ENCODE measurements at regions not wholly inside any gene's neighbourhood (a gene's known extent, or its start where the extent isn't known, plus 50 kb on each side); places are given as distances from the start of the nearest gene placed in this dataset.
"Not testable (repeated sequence)": the region's sequence is repeated elsewhere in the genome, so short reads cannot be mapped to it uniquely, and the experiment has no call there.

GRCh38 chr5:67889870-67890269 lies 325.7 kb upstream of the PIK3R1 start:
- not testable (repeated sequence) for DNase-seq (ENCODE audit: low spot score); FAIRE-seq

DNA sequence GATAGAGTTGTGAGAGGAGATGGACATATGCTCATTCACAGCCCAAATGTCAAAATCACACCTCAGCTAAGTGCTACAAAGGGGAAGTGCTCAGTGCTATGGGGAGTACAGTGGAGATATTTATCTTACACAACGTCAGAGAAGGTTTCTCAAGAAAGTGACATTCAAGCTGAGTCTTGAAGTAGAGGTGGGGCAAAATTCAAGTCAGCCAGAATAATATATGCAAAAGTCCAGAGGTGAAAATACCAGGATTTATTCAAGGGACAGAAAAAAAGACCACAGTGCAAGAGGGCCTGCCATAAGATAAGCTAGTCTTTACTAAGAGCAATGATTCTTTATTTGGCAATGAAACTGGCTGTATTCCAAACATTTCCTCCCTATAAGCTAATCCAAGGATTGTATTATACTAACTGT lies 327.8 kb upstream of the PIK3R1 start:
- FAIRE-seq (no peak), DNase-seq (ENCODE audit: low spot score) (no peak)

GRCh38 chr5:67886761-67887160 lies 328.8 kb upstream of the PIK3R1 start:
- no peak for FAIRE-seq
- no peak for DNase-seq (ENCODE audit: low spot score)

DNA sequence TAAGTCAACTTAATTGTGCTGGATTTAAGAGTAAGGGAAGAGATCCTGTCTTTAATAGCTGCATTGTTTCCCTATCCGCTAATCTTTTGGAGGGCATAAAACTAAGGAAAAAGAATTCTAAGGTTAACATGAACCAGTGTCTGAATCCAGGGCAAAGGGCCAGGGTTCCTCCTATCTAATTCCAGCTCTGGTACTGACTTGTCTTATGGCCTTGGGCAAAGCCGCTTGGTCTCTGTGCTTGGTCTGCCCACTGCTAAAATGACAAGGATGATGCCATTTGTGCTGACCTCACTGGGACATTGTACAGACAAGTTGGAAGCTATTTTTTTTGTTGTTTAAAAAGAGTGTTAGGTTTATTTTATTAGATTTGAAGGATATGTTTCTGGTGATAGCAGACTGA lies 334.7 kb upstream of the PIK3R1 start:
- FAIRE-seq (no peak), DNase-seq (ENCODE audit: low spot score) (no peak)

GRCh38 chr5:67880511-67880805 lies 335.1 kb upstream of the PIK3R1 start:
- FAIRE-seq (no peak), DNase-seq (ENCODE audit: low spot score) (no peak)

GRCh38 chr5:67879620-67880510 lies 335.7 kb upstream of the PIK3R1 start:
- DNase-seq (ENCODE audit: low spot score) (no peak), FAIRE-seq (no peak)

DNA sequence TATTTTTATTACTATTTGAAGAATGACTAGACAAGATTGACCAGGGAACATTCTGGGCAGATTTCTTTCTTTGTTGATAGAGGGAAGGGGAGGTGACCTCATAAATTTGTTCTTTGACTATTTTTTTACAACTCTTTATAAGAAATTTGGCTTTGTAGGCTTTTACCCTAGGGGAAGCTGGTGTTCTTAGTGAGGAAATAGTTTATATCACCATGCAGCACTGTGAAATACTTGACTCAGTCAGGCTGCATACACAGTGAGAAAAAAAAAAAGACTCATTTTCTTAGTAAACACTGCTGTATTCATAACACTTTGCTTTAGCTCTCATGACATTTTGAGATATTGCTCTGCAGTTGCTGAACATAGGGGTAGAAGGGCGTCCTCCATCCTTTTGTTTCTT lies 336.6 kb upstream of the PIK3R1 start:
- DNase-seq (ENCODE audit: low spot score): no peak
- FAIRE-seq: no peak

GRCh38 chr5:67876371-67876770 lies 339.2 kb upstream of the PIK3R1 start:
- DNase-seq (ENCODE audit: low spot score): no peak
- FAIRE-seq: no peak

DNA sequence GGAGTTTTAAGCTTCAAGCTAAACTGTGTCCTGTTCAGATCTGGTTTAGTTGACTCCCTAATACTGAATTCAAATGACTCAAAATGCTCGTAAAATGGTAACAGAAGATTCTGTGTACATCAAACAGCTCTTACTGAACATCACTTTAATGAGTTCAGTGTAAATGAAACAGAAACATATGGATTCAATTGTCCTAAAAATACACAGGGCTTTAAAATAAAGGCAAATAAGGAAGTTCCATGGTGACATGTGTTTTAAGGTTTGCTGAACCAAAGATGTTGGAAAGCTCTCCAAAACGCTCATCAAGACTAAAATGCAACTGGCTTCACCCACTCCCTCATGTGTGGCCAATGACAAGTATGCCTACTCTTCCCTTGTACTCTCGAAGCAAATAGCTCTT lies 340.0 kb upstream of the PIK3R1 start:
- FAIRE-seq (no peak), DNase-seq (ENCODE audit: low spot score) (no peak)

DNA sequence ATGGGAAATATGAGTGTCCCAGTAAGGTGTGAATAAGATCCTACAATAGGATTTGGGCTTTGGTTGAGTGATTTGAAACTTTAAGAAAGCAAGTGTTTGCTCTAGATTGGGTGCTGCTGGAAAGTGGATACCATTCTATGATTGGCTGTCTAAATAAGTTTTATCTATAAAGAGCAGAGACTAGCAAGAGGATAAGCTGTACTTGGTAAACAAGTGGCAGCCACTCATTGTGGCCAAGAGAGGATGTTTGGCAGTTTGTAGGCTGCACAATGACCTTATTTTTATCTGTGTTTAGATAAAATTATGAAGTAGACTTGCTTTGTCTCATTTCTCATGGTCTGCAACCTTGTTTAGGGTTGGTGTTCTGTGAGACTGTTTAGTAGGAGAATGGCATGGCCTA lies 341.6 kb upstream of the PIK3R1 start:
- FAIRE-seq (no peak), DNase-seq (ENCODE audit: low spot score) (no peak)

DNA sequence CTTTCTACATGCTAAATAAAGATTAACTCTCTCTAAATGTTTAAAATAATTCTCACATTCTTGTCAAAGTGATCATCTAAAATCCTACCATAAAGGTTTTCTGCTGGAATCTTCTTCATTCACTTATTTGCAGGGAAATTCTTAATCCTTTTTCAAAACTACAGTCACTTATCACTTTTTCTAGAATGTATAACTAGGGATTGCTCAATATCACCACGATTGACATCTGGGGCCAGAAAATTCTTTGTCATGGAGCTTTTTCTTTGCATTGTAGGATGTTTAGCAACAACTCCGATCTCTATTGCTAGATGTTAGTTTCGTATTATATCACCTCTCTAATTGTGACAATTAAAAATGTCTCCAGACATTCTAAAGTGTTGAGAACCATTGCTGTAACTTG lies 344.9 kb upstream of the PIK3R1 start:
- FAIRE-seq: no peak
- DNase-seq (ENCODE audit: low spot score): no peak

DNA sequence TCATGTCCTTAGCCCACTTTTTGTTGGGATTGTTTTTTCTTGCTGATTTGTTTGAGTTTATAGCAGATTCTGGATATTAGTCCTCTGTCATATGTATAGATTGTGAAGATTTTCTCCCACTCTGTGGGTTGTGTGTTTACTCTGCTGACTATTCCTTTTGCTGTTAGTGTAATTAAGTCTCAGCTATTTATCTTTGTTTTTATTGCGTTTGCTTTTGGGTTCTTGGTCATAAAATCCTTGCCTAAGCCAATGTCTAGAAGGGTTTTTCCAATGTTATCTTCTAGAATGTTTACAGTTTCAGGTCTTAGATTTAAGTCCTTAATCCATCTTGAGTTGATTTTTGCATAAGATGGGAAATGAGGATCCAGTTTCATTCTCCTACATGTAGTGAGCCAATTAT lies 351.2 kb upstream of the PIK3R1 start:
- not testable (repeated sequence) for DNase-seq (ENCODE audit: low spot score); FAIRE-seq

DNA sequence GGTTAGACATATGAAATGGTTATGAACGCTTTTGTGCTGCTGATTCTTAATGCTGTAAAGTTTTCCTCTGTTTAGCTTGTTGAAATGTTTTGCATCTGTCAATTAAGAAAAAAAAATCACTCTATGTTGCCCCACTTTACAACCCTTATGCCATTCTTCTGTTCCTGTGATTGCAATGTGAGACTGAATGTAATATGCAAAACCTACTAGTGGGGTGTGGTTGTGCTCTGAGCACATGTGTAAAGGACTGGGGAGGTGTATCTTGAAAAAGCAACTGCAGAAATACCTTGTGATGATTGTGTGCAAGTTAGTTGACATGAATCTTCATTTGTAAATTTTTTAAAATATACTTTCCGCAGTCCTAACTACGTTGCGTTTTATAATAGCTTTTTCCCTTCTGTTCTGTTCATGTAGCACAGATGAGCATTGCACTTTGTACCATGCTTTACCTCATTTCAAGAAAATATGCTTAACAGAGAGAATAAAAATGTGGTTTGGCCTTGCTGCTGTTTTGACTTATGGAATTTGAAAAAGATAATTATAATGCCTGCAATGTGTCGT lies 357.0 kb upstream of the PIK3R1 start:
- no peak for DNase-seq (ENCODE audit: low spot score)

DNA sequence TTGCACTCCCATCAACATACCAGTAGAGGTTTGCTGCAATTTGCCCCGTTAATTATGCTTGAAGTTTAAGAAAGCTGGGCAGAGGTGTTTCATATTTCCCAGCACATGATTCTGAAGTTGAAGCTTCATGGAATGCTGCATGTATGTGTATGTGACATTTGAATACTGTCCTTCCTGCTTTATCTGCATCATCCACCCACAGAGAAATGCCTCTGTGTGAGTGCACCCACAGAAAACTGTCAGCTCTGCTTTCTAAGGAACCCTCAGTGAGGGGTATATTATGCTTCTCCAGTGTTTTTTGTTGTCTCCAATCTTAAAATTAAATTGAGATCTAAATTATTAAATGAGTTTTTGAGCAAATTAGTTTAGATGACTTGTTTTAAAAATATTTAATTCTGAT lies 358.1 kb upstream of the PIK3R1 start:
- FAIRE-seq: no peak

More for the DNA sequence above, 357.0 kb upstream of the PIK3R1 start:
- FAIRE-seq: no peak

DNA sequence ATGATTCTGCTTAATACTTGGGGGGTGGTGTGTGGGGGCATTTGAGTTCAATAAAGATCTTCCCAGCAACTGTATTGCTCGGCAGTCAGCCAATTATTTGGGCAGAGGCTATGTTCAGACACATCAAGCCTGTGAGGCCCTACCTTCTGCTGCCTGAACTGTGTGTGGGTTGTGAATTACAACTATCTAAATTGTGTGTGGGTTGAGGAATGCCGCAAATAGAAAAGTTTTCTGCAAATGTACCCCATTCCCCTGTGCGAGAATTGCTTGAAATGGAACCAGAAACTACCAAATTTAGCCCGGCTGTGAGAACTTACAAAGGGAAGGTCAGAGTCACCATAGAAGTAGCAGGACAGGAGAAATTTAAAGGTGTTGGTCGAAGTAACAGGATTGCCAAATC lies 360.0 kb upstream of the PIK3R1 start:
- FAIRE-seq (no peak), DNase-seq (ENCODE audit: low spot score) (no peak)

More for the DNA sequence above, 358.1 kb upstream of the PIK3R1 start:
- no peak for DNase-seq (ENCODE audit: low spot score)

- DNase-seq (ENCODE audit: low spot score); FAIRE-seq: not testable (repeated sequence)
These were observed 364.6 kb upstream of the PIK3R1 start for GRCh38 chr5:67850906-67851305.

DNA sequence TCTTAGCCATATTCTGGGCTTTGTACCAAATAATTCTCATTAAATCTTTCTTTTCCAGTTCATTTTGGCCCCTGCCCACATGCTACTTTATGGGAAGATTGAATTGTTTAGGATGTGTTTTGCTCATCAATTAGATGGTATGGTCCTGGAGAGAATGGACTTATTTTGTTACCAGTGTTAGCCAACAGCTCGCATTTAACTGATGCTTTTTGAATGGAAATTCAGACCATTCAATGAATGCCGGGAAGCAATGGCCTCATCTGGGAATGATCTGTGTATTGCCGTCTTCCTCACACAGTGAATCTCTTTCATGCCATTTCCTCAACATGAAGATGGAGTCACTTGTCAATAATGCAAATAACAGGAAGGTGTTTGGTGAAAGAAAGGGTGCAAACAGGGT lies 370.6 kb upstream of the PIK3R1 start:
- FAIRE-seq (no peak), DNase-seq (ENCODE audit: low spot score) (no peak)

DNA sequence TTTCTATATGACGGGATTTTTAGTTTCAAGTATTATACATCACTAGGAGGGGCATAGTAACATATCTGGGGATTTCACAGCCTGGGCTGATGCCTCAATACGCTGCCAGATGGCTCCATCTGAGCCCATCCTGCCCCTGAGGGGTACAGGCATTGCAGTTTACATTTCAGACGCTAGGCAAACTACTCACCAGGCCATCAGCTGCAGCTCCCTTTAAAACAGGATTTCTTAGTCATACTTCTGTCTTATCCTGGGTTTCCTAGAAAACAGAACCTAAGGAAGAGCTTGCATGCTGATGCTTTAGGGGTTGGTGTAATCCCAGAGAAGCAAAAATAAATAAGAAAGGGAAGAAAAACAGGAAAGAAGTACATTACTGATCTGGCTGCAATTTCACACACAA lies 372.8 kb upstream of the PIK3R1 start:
- DNase-seq (ENCODE audit: low spot score) (no peak), FAIRE-seq (no peak)

GRCh38 chr5:67837225-67837624 lies 378.3 kb upstream of the PIK3R1 start:
- not testable (repeated sequence) for DNase-seq (ENCODE audit: low spot score); FAIRE-seq

DNA sequence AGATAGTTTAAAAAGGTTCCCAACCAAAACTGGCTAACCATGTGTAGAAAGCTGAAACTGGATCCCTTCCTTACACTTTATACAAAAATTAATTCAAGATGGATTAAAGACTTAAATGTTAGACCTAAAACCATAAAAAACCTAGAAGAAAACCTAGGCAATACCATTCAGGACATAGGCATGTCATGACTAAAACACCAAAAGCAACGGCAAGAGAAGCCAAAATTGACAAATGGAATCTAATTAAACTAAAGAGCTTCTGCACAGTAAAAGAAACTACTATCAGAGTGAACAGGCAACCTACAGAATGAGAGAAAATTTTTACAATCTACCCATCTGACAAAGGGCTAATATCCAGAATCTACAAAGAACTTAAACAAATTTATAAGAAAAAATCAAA lies 379.1 kb upstream of the PIK3R1 start:
- DNase-seq (ENCODE audit: low spot score); FAIRE-seq: not testable (repeated sequence)

GRCh38 chr5:67831048-67831447 lies 384.5 kb upstream of the PIK3R1 start:
- DNase-seq (ENCODE audit: low spot score) (no peak), FAIRE-seq (no peak)

- no peak for DNase-seq (ENCODE audit: low spot score)
- FAIRE-seq: no peak
These were observed 388.0 kb upstream of the PIK3R1 start for GRCh38 chr5:67827541-67827940.

- no peak for DNase-seq (ENCODE audit: low spot score)
- no peak for FAIRE-seq
These were observed 390.7 kb upstream of the PIK3R1 start for GRCh38 chr5:67824852-67825251.
